ENCODE measurements at regions not wholly inside any gene's neighbourhood (a gene's known extent, or its start where the extent isn't known, plus 50 kb on each side); places are given as distances from the start of the nearest gene placed in this dataset.

DNA sequence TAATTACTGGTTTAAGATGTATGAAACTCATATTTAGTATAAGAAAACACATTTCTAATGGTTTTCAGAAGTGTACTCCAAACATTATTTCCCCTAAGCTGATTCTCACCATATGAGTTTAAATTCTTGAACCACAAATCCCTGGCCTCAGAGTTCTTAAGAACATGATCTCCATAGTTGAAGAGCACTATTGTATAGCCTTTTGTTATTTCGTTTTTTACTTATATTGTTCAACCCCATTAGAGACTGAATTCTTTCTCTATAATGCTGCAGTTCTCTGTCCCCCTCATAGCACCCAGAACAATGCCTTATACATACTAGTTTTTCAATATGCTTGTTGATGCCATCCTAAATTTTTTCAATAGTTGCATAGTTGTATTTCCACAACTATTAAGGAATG lies 85.5 kb upstream of the TMEM17 start:
- TF ChIP-seq, protein P1, sequence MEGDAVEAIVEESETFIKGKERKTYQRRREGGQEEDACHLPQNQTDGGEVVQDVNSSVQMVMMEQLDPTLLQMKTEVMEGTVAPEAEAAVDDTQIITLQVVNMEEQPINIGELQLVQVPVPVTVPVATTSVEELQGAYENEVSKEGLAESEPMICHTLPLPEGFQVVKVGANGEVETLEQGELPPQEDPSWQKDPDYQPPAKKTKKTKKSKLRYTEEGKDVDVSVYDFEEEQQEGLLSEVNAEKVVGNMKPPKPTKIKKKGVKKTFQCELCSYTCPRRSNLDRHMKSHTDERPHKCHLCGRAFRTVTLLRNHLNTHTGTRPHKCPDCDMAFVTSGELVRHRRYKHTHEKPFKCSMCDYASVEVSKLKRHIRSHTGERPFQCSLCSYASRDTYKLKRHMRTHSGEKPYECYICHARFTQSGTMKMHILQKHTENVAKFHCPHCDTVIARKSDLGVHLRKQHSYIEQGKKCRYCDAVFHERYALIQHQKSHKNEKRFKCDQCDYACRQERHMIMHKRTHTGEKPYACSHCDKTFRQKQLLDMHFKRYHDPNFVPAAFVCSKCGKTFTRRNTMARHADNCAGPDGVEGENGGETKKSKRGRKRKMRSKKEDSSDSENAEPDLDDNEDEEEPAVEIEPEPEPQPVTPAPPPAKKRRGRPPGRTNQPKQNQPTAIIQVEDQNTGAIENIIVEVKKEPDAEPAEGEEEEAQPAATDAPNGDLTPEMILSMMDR (IDR thresholded peaks at IDR 0.05; ENCODE audit: low read depth, low read length): no peak
- no peak for TF ChIP-seq POLR2A (IDR thresholded peaks at IDR 0.05; ENCODE audit: extremely low read depth, insufficient read length)
- TF ChIP-seq, protein P2, sequence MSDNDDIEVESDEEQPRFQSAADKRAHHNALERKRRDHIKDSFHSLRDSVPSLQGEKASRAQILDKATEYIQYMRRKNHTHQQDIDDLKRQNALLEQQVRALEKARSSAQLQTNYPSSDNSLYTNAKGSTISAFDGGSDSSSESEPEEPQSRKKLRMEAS (IDR thresholded peaks at IDR 0.05; ENCODE audit: low read depth, low read length): no peak
